NCI-H2227 (cell line): ENCODE measurements at regions not wholly inside any gene's neighbourhood (a gene's known extent, or its start where the extent isn't known, plus 50 kb on each side); places are given as distances from the start of the nearest gene placed in this dataset.
"Not testable (repeated sequence)": the region's sequence is repeated elsewhere in the genome, so short reads cannot be mapped to it uniquely, and the experiment has no call there.

Experiments used
- DNase-seq: peaks from one replicate; lab custom pipeline; 2025; ENCODE audit not compliant: unreplicated experiment; lab: John Stamatoyannopoulos, UW

GRCh38 chr5:26009742-26010141, 1028.6 kb downstream of the CDH9 start:
- DNase-seq, result no peak

DNA sequence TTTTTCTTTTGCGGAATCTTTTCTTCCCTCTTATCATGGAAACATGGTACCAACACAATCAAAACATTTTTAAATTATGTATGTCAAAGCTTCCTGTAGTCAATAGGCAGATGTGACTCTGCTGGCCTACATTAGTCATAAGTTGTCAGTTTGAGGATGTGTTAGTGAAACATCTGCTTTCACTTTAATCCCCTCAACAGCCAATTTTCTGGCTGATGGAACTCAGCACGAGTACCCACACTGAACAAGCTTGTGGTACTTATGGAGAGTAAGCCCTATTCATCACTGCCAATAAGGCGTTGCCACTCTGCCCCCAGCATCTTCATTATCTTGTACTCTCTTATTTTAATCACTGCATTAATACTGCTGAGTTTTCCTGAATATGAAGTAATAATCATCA, 1034.4 kb downstream of the CDH9 start:
- no peak for DNase-seq

- DNase-seq, result no peak
Measured at GRCh38 chr5:25995209-25995608, 1043.2 kb downstream of the CDH9 start.

- DNase-seq, result no peak
Measured at GRCh38 chr5:25993701-25994100, 1044.7 kb downstream of the CDH9 start.

- DNase-seq, result no peak
Measured at GRCh38 chr5:25991639-25992038, 1046.7 kb downstream of the CDH9 start.

DNA sequence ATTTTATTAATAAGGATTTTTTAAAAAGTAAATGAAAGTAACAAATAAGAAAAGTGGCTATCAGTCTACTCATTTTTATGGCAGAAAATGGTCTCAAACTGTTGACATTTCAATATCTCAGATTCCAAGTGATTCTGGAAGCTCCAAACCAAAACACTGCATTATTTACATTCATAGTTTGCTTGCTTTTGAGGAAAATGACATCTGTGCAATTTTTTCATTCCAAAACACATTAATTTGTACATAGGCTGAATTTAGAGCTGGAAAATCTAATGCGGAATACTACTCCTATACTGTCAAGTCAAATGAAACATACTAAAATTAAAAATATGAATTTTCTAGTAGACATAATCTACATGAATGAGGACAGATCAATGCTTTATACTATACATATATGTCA, 1047.6 kb downstream of the CDH9 start:
- no peak for DNase-seq

DNA sequence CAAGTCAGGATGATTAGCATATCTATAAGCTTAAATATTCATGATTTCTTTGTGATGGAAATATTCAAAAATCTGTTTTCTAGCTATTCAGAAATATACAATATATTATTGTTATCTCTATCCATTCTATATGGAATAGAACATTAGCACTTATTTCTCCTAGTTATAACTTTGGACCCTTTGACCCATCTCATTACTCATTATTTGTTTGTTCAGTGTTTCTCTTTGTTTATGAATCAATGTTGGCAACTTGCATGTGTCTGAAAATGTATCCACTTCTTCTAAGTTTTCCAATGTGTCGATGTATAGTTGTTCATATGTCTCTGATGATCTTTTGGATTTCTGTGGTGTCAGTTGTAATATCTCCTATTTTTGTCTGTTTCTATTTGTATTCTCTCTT, 1059.3 kb downstream of the CDH9 start:
- no peak for DNase-seq

DNA sequence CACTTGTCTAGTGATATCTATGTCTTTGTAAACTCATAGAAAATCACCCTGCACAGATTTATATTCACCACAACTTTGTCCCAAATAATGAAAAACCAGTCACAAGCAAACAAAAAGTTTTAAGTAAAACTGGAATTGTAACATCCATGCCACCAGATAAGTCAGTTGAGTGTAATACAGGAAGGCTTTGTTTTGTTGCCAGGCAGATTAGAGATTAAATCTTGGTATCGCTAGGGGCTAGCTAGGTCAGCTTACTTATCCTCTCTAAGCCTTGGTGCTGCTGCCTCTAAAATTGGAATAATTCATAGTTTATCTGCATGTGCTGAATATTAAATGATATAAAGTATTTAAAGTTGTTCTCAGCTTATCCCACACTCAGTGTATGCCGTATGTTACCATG, 1062.5 kb downstream of the CDH9 start:
- DNase-seq, result no peak

DNA sequence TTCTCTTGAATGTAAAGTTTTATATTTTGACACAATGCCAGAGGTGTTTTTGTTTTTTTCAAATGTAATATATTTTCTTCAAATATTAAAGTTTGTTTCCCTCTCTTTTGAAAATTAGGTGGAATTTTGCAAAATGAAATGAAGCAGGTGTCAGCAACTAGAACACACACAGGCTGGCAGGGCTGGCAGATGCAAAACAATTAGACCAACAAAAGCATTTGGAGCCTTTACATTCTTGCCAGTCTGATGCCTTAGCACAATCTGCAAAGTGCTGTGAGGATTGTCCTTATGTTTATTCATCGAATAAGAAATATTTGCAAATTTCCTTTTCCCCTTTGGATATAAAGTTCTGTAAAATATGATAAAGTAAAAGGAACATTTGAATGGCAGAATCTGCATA, 1063.9 kb downstream of the CDH9 start:
- DNase-seq, result no peak

DNA sequence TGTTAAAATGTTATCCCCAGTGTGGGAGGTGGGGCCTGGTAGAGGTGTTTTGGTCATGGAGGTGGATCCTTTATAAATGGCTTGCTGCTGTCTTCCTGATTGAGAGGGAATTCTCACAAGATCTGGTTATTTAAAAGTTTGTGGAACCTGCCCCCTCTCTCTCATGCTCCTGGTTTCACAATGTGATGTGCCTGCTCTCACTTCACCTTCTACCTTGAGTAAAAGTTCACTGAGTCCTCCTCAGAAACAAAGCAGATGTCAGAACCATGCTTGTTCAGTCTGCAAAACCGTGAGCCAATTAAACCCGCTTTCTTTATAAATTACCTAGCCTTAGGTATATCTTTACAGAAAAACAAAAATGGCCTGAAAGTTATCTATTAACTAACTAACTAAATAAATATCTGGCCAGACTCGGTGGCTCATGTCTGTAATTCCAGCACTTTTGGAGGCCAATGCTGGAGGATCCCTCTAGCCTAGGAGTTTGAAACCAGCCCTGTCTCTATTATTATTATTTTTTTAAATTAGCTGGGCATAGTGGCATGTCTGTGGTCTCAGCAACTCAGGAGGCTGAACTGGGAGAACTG, 1067.4 kb downstream of the CDH9 start:
- no peak for DNase-seq

DNA sequence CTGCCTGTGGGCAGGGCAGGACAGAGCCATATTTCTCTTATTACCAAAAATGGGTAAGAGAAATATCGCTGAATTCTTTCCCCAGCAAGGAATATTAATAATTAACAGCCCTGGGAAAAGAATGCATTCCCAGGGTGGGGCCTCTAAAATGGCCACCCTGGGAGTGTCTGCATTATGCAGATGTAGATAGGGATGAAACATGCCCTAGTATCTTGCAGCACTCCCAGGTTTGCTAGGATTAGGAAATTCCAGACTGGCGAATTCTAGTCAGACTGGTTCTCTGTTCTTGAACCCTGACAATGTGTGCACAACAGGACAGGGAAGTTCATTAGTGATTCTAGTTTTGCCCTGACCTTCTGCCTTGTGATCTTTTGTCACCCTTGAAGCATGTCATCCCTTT, 1069.3 kb downstream of the CDH9 start:
- not testable (repeated sequence) for DNase-seq

GRCh38 chr5:25964009-25964372, 1074.4 kb downstream of the CDH9 start:
- no peak for DNase-seq

DNA sequence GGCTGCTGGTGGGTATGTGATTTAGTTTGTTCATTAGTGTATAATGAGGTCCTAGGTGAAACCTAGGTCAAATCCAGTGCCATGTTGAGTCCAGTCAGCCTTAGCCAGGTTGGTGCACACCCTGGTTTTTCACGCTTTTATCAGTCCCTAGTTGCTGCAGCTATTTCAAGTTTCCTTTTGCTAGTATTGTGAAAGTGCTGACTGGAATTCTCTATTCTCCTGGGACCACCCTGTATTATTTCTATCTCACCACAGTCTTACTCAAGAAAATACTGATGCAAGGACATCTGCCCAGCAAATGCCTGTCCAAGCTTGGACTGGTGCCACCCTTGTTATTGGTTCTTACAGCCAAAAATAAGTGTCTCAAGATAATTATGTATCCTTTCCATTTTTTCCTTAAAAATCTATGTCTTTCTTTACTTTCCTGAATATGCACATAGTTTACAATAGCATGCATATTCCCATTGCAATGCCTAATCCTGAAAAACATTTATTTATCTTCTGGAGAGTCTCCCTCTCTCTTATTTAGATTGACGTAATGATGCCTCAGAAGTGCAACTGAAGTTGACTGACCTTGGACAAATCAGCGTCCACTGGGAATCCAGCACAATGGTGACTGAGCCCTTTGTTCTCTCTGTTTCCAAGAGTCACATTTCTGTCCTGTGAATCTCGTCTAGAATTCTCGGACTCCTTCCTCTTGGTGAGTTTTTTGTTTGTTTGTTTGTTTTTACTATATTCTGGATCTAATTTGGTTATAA, 1075.0 kb downstream of the CDH9 start:
- no peak for DNase-seq

DNA sequence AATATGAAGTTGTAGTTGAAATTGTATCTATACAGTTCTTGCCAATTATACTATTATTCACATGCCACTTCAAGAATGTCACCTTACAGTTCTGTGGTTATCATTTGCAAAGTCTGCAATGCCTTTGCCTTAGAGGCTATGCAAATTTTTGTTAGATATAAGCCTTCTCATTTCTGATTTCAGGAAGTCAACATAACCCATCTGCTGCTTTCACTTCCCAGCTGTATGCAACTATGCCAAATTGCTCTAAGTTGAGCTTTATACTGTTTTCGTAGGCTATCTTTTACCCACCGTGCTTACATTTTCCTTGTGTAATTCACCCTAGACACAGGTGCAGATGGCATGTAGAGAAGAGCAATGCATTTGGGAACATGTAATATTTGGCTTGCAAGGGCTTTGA, 1083.0 kb downstream of the CDH9 start:
- DNase-seq, result no peak

DNA sequence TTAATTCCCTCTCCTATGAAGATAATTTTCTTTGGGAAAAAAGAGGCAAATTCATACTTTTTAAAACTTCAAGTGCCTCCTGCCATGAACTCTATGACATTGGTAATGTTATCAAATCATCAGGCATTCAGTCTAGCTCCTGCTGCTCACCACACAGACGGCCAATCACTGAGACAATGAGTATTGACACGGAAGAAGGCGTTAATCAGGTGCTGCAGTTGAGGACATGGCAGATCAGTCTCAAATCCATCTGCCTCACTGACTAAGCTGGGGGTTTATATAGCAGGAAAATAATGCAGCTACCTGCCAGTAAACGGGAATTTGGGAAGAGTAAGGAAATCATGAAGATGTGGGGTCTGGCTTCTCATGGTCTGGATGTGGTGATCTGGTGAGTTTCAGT, 1087.7 kb downstream of the CDH9 start:
- no peak for DNase-seq

GRCh38 chr5:25948278-25948677, 1090.1 kb downstream of the CDH9 start:
- no peak for DNase-seq

DNA sequence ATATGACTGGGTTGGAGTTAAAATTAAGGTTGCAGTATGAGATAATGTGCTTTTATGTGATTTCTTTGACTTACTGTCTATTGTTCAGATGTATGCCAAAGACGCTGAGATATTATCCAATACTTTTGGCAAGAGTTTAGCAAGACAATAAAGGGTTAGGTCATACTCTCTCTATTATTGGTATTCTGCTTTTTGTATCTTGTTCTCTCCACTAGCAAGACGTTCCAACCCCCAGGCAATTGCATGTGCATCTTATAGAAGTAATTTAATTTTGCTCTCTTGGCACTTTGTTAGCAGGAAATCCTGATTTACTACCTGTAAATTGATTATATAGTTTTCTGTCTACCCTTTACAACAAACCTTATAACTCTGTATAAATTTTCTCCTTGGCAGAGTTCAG, 1093.6 kb downstream of the CDH9 start:
- DNase-seq, result no peak

DNA sequence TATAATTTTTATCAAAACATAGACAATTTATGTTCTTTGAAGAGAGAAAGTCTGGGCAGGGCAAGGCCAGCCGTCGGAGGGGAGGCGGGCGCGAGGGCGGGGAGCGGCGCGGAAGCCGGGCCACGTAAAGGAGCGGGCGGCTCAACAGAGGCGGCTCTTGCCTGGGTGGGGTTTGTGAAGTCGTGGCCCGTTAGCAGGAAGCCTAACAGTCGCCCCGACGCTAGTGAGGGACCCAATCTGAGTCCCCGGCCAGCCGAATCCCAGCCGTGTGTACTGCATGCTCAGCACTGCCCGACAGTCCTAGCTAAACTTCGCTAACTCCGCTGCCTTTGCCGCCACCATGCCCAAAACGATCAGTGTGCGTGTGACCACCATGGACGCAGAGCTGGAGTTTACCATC, 1129.2 kb downstream of the CDH9 start:
- DNase-seq, result no peak

- no peak for DNase-seq
Measured at GRCh38 chr5:25905646-25906045, 1132.7 kb downstream of the CDH9 start.

DNA sequence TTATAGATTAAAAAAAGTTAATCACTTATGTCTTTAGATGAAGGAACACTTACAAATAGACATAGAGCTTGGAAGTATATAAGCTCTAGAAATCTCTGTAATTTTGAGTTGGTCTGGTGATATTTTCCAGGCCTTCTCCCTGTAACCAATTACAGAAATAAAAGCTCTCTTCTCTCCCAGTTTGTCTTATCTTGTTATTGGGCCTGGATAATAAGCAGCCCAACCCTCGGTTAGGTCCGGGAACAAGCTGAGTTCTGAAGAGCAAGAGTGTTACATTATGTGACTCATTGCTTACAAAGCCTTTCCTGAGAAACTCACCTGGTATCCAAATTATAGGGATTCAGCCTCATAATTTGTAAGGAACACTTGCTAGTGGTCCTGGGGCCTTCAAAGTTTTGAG, 1146.2 kb downstream of the CDH9 start:
- DNase-seq, result no peak

DNA sequence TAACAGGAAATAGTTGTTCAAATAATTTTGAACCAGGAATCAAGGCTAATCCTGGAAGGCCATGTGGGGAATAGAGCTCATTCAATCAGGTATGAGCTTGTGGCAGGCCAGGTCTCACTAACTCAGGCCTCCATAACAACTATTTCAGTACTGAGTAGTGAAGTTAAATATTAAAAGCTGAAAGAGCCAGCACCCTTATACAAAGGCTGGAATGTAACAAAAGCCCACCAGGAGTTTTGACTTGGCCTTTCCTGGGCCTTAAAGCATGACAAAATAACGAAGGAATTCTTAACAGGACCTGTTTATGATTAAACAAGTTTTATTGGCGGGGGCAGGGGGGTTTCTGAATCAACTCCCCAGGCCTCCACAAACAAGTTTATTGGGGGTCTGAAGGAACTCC, 1146.7 kb downstream of the CDH9 start:
- no peak for DNase-seq

GRCh38 chr5:25881318-25882036, 1156.9 kb downstream of the CDH9 start:
- no peak for DNase-seq
